Neuronal stem cell (in vitro differentiated cells): ENCODE measurements at regions not wholly inside any gene's neighbourhood (a gene's known extent, or its start where the extent isn't known, plus 50 kb on each side); places are given as distances from the start of the nearest gene placed in this dataset.
A peak's percentile ranks its signal among the peaks of the same experiment; 100 is the strongest.

Source experiments
- DNase-seq: peaks from one replicate; pipeline ENCODE4 v3.0.0-alpha.2; 2013; ENCODE audit warnings: low spot score
- H2AFZ ChIP-seq: one replicate; pipeline ENCODE4 v1.6.1; 2013; ENCODE audit warnings: mild to moderate bottlenecking, low read length, inconsistent platforms
- H2AK5ac ChIP-seq: 2 replicates; pipeline ENCODE4 v1.6.1; 2013; ENCODE audit warnings: low read depth, mild to moderate bottlenecking, inconsistent platforms, low read length, moderate library complexity, mixed read lengths
- H2BK120ac ChIP-seq: 2 replicates; pipeline ENCODE4 v1.6.1; 2013; ENCODE audit warnings: low read depth, mild to moderate bottlenecking, inconsistent platforms, low read length, moderate library complexity, mixed read lengths
- H2BK12ac ChIP-seq: one replicate; pipeline ENCODE4 v1.6.1; 2013; ENCODE audit warnings: low read length, inconsistent platforms
- H2BK15ac ChIP-seq: 2 replicates; pipeline ENCODE4 v1.6.1; 2013; ENCODE audit warnings: mild to moderate bottlenecking, low read length, inconsistent platforms, mixed read lengths
- H2BK5ac ChIP-seq: one replicate; pipeline ENCODE4 v1.6.1; 2013; ENCODE audit warnings: inconsistent platforms, mild to moderate bottlenecking, low read length, moderate library complexity
- H3K14ac ChIP-seq: one replicate; pipeline ENCODE4 v1.6.1; 2013; ENCODE audit warnings: low read length, inconsistent platforms
- H3K18ac ChIP-seq: 2 replicates; pipeline ENCODE4 v1.6.1; 2013; ENCODE audit warnings: low read length, inconsistent platforms
- H3K23ac ChIP-seq: 2 replicates; pipeline ENCODE4 v1.6.1; 2013; ENCODE audit warnings: low read depth, mild to moderate bottlenecking, mixed read lengths, low read length, inconsistent platforms; ENCODE audit not compliant: poor library complexity
- H3K27ac ChIP-seq: replicated peaks from 3 replicates; pipeline ENCODE4 v1.5.1; 2013; ENCODE audit warnings: low read length, inconsistent platforms
- H3K27me3 ChIP-seq, 3 experiments: 2 replicates each; pipeline ENCODE4 v1.6.1; 2013; ENCODE audit warnings: low read length in 3 of 3, mild to moderate bottlenecking in 2 of 3, inconsistent platforms in 1 of 3, low read depth in 1 of 3, mixed read lengths in 1 of 3, moderate library complexity in 1 of 3; ENCODE audit not compliant: control insufficient read depth in 3 of 3, insufficient read depth in 3 of 3
- H3K36me3 ChIP-seq, 2 donors: replicated peaks in 1 of 2; 2 replicates each; pipeline ENCODE4 v1.6.1; 2013; ENCODE audit warnings: low read length in 2 of 2; ENCODE audit not compliant: control insufficient read depth in 2 of 2, insufficient read depth in 2 of 2
- H3K4ac ChIP-seq: 2 replicates; pipeline ENCODE4 v1.6.1; 2013; ENCODE audit warnings: inconsistent platforms, mild to moderate bottlenecking, low read length, moderate library complexity
- H3K4me1 ChIP-seq, 2 donors: 1 replicate in 1 of 2; 2 replicates in 1 of 2; pipeline ENCODE4 v1.6.1; 2013; ENCODE audit warnings: low read length in 2 of 2, low read depth in 1 of 2; ENCODE audit not compliant: control insufficient read depth in 2 of 2, insufficient read depth in 1 of 2
- H3K4me2 ChIP-seq: one replicate; pipeline ENCODE4 v1.6.1; 2013; ENCODE audit warnings: mild to moderate bottlenecking, low read length, inconsistent platforms; ENCODE audit not compliant: insufficient read depth, poor library complexity, severe bottlenecking
- H3K4me3 ChIP-seq, 2 donors: 2 replicates each; pipeline ENCODE4 v1.5.1; 2013; ENCODE audit warnings: low read length in 2 of 2, mild to moderate bottlenecking in 2 of 2, inconsistent platforms in 1 of 2, moderate library complexity in 1 of 2
- H3K79me1 ChIP-seq: one replicate; pipeline ENCODE4 v1.6.1; 2013; ENCODE audit warnings: low read depth, mild to moderate bottlenecking, inconsistent platforms, low read length, moderate library complexity
- H3K9ac ChIP-seq: one replicate; pipeline ENCODE4 v1.6.1; 2013; ENCODE audit warnings: mild to moderate bottlenecking, low read depth, low read length, inconsistent platforms; ENCODE audit not compliant: poor library complexity
- H3K9me3 ChIP-seq, 2 donors: replicated peaks in 1 of 2; 2 replicates each; pipeline versions ENCODE3 to v1.6.1; 2013; ENCODE audit warnings: low read length in 2 of 2, mild to moderate bottlenecking in 2 of 2, inconsistent platforms in 1 of 2, low read depth in 1 of 2, mixed read lengths in 1 of 2, moderate library complexity in 1 of 2; ENCODE audit not compliant: control insufficient read depth in 2 of 2, insufficient read depth in 1 of 2
- H4K8ac ChIP-seq: one replicate; pipeline ENCODE4 v1.6.1; 2013; ENCODE audit warnings: low read depth, mild to moderate bottlenecking, inconsistent platforms, low read length, moderate library complexity
- H4K91ac ChIP-seq: one replicate; pipeline ENCODE4 v1.6.1; 2013; ENCODE audit warnings: low read length, low read depth, mild to moderate bottlenecking, inconsistent platforms; ENCODE audit not compliant: poor library complexity
- WGBS, 2 donors: extraction: QIAGEN DNeasy Blood & Tissue Kit; methylation state at CpG; one replicate each; pipeline ENCODE4 v1.1.7; 2013; ENCODE audit warnings: missing lambda C conversion rate in 2 of 2, mixed read lengths in 1 of 2; ENCODE audit not compliant: insufficient read length in 2 of 2, insufficient replicate concordance in 1 of 2; ENCODE audit errors: extremely low coverage in 2 of 2; 5-methylcytosine and 5-hydroxymethylcytosine counted together

GRCh38 chr1:95730986-95731385, 497.0 kb downstream of the RWDD3 start:
- no CpG with 5 or more reads among the region's 3 CpGs for WGBS, 2 donors
- Histone ChIP-seq H3K4me1 (peaks cover 0 to 2% of the 10 kb centered on the region in 2 donors), H2BK12ac (no peak overlapping the region), H2AFZ (peak overlapping the region; percentile 8), H2AK5ac (no peak overlapping the region), H3K27ac (no peak overlapping the region), H4K8ac (no peak overlapping the region), H3K4me2 (no peak overlapping the region), H3K14ac (no peak overlapping the region), H3K4ac (no peak overlapping the region), H4K91ac (no peak overlapping the region), H3K9me3 (no peaks in the 10 kb centered on the region), H2BK5ac (no peak overlapping the region), H3K9ac (no peak overlapping the region), H2BK120ac (no peak overlapping the region), H2BK15ac (no peak overlapping the region), H3K4me3 (no peak overlapping the region), H3K27me3 (no peaks in the 10 kb centered on the region), H3K79me1 (no peaks in the 10 kb centered on the region), H3K23ac (no peak overlapping the region), H3K18ac (no peak overlapping the region), H3K36me3 (no peaks in the 10 kb centered on the region)
- no peak for DNase-seq

DNA sequence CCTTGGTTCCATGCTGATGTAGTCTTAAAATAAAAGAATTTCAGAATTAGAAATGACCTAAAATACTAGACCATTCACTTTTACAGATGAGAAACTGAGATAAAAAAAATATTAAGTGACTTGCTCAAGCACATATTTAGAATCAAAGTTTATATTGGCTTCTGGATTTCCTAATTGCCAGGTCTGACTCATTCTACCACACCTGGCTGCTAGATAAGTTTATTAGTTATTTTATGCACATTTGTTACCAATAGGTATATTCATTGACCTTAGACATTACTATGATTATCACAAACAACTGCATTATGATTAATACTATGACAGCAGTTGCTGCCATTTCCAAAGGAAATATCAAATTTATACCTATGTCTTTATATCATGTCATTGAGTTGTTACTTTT, 497.5 kb downstream of the RWDD3 start:
- Histone ChIP-seq H2BK120ac (no peak overlapping the region), H3K4ac (no peak overlapping the region), H3K4me1 (peaks cover 0 to 2% of the 10 kb centered on the region in 2 donors), H2BK15ac (no peak overlapping the region), H3K27ac (no peak overlapping the region), H4K8ac (no peak overlapping the region), H3K36me3 (no peaks in the 10 kb centered on the region), H3K9ac (no peak overlapping the region), H4K91ac (no peak overlapping the region), H3K79me1 (no peaks in the 10 kb centered on the region), H2BK12ac (no peak overlapping the region), H3K23ac (no peak overlapping the region), H3K4me3 (no peak overlapping the region), H3K27me3 (no peaks in the 10 kb centered on the region), H3K4me2 (no peak overlapping the region), H2BK5ac (no peak overlapping the region), H2AK5ac (no peak overlapping the region), H3K18ac (no peak overlapping the region), H3K9me3 (no peaks in the 10 kb centered on the region), H2AFZ (no peak overlapping the region), H3K14ac (no peak overlapping the region)
- no peak for DNase-seq

DNA sequence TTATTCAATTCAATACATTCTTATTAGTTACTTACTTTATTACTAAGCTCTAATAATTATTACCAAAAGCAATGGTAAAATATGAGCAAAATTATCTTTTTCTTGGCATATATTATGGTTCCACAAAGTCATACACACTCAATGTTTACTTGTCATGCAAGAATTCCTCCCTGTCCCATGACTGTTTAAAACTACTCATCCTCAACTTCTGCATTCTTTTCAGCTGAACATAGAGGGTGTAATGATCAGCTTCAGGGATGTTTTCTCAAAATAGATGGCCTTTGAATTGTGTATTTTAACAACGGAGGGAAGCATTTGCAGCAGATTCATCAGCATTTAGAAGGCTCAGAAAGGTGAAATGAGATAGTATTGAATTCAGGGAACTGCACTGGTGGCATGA, 499.0 kb downstream of the RWDD3 start:
- H3K27ac ChIP-seq = no peak overlapping the region
- H3K36me3 ChIP-seq = no peaks in the 10 kb centered on the region
- no peak overlapping the region for H3K4ac ChIP-seq
- H3K4me1 ChIP-seq = no peaks in the 10 kb centered on the region
- H3K23ac ChIP-seq = no peak overlapping the region
- no peak overlapping the region for H3K4me3 ChIP-seq
- H3K27me3 ChIP-seq = no peaks in the 10 kb centered on the region
- no peak overlapping the region for H4K91ac ChIP-seq
- no peak overlapping the region for H2BK120ac ChIP-seq
- no peak overlapping the region for H4K8ac ChIP-seq
- no CpG with 5 or more reads among the region's 1 CpG for WGBS, 2 donors
- H3K79me1 ChIP-seq = no peaks in the 10 kb centered on the region
- no peak overlapping the region for H2AK5ac ChIP-seq
- no peak overlapping the region for H2BK12ac ChIP-seq
- H3K9me3 ChIP-seq = no peaks in the 10 kb centered on the region
- no peak for DNase-seq
- H2AFZ ChIP-seq = no peak overlapping the region
- no peak overlapping the region for H3K18ac ChIP-seq
- no peak overlapping the region for H3K9ac ChIP-seq
- H2BK5ac ChIP-seq = no peak overlapping the region
- no peak overlapping the region for H3K14ac ChIP-seq
- H3K4me2 ChIP-seq = no peak overlapping the region
- H2BK15ac ChIP-seq = no peak overlapping the region

GRCh38 chr1:95733671-95734070, 499.7 kb downstream of the RWDD3 start:
- Histone ChIP-seq H3K4me2 (no peak overlapping the region), H4K8ac (no peak overlapping the region), H3K79me1 (no peaks in the 10 kb centered on the region), H3K14ac (no peak overlapping the region), H3K4me1 (no peaks in the 10 kb centered on the region), H3K23ac (no peak overlapping the region), H4K91ac (no peak overlapping the region), H2AFZ (no peak overlapping the region), H3K27me3 (no peaks in the 10 kb centered on the region), H3K4ac (no peak overlapping the region), H3K9ac (no peak overlapping the region), H3K18ac (no peak overlapping the region), H2BK12ac (no peak overlapping the region), H3K36me3 (no peaks in the 10 kb centered on the region), H2BK5ac (no peak overlapping the region), H3K4me3 (no peak overlapping the region), H2BK120ac (no peak overlapping the region), H2AK5ac (no peak overlapping the region), H2BK15ac (no peak overlapping the region), H3K27ac (no peak overlapping the region), H3K9me3 (no peaks in the 10 kb centered on the region)
- WGBS, 2 donors = no CpG with 5 or more reads among the region's 6 CpGs
- DNase-seq = no peak
